NCI-H2171 treated with DMSO at 0.1 percent for 48 hours (cell line): ENCODE measurements at regions not wholly inside any gene's neighbourhood (a gene's known extent, or its start where the extent isn't known, plus 50 kb on each side); places are given as distances from the start of the nearest gene placed in this dataset.

ENCODE experiments used
- DNase-seq: peaks from one replicate; lab custom pipeline; 2025; lab: John Stamatoyannopoulos, UW

- DNase-seq, result no peak
These were observed 50.0 kb upstream of the DOCK9 start for GRCh38 chr13:99027661-99028425.

GRCh38 chr13:99028890-99029289 is 51.0 kb upstream of the DOCK9 start:
- peak; percentile 23 for DNase-seq

GRCh38 chr13:99029576-99029975 is 51.7 kb upstream of the DOCK9 start:
- DNase-seq, result no peak

GRCh38 chr13:99030326-99030725 is 52.5 kb upstream of the DOCK9 start:
- no peak for DNase-seq

GRCh38 chr13:99031832-99032231 is 54.0 kb upstream of the DOCK9 start:
- no peak for DNase-seq

GRCh38 chr13:99033814-99034213 is 56.0 kb upstream of the DOCK9 start:
- DNase-seq, result peak; percentile 73

DNA sequence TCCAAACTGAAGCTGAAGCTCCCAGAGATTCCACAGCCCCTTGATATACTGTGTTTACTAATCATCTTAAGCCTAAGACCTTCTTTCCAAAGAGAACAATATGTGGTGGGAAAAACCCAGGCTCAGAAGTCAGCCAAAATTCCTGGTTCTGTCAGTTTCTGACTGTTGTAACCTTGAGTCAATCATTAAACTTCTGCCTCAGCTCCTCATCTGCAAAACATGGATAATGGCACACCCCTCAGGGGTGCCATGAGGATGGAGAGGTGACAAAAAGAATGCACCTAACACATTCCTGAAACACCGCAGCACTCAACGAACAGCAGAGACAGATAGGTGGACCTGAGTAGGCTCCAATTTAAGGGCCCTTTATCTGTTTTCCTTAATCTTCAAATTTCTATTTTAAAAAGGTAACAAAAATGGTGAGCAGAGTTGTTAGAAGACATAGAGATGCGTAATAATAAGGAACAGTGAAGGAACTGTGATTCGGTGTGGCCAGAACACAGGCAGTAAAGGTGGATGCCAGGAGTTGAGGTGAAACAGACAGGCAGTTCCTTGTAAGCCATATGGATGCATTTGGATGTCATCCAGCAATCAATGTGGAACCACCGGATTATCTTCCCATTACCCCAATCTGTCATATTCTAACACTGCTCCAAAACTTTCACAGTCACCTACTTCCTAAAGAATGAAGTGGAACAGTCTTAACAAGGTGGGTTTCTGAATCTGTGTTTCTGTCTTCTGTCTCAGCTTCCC is 56.6 kb upstream of the DOCK9 start:
- peak; percentile 87 for DNase-seq

- no peak for DNase-seq
These were observed 57.9 kb upstream of the DOCK9 start for GRCh38 chr13:99035715-99036114.

DNA sequence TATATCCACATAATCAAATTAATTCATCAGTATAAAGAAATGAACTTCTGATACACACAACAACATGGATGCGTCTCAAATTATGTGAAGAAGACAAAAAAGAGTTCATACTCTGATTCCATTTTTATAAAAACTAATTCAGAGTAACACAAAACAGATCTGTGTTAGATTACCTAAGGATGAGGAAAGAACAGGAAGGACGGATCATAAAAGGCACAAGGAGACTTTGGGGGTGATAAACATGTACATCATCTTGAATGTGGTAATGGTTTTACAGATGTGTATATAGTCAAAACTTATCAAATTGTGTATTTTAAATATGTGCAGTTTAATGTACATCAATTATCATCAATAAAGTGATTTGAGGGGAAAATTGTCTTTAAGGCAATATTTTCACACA is 59.9 kb upstream of the DOCK9 start:
- no peak for DNase-seq

GRCh38 chr13:99039718-99040280 is 61.9 kb upstream of the DOCK9 start:
- no peak for DNase-seq

- no peak for DNase-seq
These were observed 62.8 kb upstream of the DOCK9 start for GRCh38 chr13:99040536-99041131.

- DNase-seq, result no peak
These were observed 63.5 kb upstream of the DOCK9 start for GRCh38 chr13:99041337-99041736.

- DNase-seq, result peak; percentile 12
These were observed 63.9 kb upstream of the DOCK9 start for GRCh38 chr13:99041788-99042187.

- DNase-seq, result no peak
These were observed 64.8 kb upstream of the DOCK9 start for GRCh38 chr13:99042521-99043250.

GRCh38 chr13:99043831-99044231 is 66.0 kb upstream of the DOCK9 start:
- DNase-seq, result no peak

- no peak for DNase-seq
These were observed 66.9 kb upstream of the DOCK9 start for GRCh38 chr13:99044764-99045163.

DNA sequence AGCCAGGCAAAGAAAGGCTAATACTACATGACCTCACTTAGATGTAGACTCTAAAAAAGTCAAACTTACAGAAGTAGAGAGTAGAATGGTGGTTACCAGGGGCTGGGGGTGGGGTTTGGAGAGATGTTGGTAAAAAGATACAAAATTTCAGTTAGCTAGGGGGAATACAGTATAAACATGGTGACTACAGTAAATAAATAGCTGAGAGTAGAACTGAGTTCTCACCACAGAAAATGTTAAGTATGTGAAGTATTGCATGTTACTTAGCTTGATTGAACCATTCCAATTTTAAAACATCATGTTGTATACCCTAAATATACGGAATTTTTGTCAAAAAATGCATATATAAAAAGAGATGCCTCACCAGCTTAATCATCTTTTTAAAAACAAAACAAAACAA is 67.5 kb upstream of the DOCK9 start:
- no peak for DNase-seq

DNA sequence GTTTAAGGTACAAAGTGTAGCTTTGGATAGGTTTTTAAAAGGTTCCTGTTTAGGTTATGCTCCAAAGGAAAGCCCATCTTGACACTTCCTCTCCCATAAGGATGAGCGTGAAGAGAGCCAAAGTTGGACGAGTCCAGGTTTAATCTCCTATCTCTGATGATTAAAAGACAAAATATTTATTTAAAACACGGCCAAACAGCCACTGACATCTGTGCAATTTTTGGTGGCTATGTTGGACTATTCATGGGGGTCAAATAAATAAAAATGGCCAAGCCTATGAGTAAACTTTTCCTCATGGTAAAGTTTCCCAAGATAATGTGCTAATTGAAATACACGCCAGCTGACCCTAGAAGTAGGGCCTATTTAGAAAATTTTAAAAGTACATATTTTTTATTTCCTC is 69.0 kb upstream of the DOCK9 start:
- no peak for DNase-seq

DNA sequence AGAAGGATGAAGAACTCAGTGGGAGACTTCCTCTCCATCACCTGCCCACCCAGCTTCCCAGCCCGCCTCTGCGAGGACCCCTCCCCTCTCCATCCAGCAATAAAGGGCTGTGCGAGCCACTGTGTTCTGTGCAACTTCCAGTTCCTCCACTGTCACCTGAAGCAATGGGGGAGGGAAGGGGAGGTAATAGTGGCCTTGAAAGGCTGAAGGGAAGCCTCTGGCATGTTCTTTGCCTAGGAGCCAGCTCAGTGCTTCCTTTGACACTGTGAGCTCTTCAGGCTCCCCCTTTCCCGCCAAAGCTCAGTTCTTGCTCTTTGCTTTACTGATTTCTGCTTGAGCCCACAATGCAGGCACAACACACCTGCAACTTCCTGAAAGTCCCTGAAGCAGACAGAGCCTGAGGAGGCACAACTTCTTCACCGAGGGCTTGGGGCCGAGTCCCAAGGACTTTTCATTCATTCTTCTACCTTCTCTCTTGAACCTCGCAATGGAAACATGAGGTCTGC is 73.2 kb upstream of the DOCK9 start:
- no peak for DNase-seq

DNA sequence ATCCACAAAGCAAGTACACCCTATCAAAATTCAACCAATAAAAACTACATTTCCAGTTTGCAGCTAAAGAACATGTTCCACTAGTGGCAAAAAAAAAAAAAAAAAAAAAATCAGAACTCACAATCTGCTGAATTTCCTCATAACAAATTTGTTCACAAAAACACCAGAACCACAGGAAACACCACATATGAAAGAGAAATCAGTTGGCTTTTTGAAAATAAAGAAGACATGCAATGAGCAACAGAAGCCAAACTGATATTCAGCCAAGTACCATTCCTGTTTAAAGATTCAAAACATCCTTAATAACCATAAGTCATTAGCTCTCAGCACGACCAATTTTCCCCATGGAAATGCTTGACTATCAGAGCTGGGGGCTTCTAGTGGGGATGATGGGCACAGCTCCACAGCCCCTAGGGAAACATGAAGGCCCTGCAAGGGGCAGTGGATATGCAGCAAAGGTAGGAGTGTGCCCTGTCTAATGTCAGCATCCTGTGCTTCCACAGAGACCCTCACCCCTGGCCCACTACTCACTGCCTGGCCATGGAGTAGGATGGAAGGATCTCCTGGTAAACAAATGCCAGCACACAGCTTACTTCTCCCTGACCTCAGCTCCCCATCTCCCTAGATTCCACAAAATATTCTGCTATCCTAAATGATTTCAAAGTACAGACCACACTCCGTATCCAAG is 74.0 kb upstream of the DOCK9 start:
- no peak for DNase-seq

GRCh38 chr13:99053636-99054233 is 75.9 kb upstream of the DOCK9 start:
- DNase-seq, result peak; percentile 92
